PC-3 (cell line): ENCODE measurements at regions not wholly inside any gene's neighbourhood (a gene's known extent, or its start where the extent isn't known, plus 50 kb on each side); places are given as distances from the start of the nearest gene placed in this dataset.
"Not testable (repeated sequence)": the region's sequence is repeated elsewhere in the genome, so short reads cannot be mapped to it uniquely, and the experiment has no call there.

Experiments used
- CTCF ChIP-seq: fragments of 300-600 bp; sonication (generic); conservative IDR thresholded peaks from 2 replicates; pipeline ENCODE4 v1.5.1; 2017; ENCODE audit warnings: antibody characterized with exemption, low read depth, mild to moderate bottlenecking, low read length
- EZH2 ChIP-seq: fragments of 300-600 bp; sonication (generic); IDR thresholded peaks from one replicate; pipeline ENCODE4 v1.6.1; 2017; ENCODE audit warnings: antibody characterized with exemption, mild to moderate bottlenecking, low read length; ENCODE audit not compliant: unreplicated experiment
- EZH2phosphoT487 ChIP-seq: fragments of 300-600 bp; sonication (generic); IDR thresholded peaks from 2 replicates; pipeline ENCODE4 v1.6.1; 2018; ENCODE audit warnings: mild to moderate bottlenecking, antibody characterized with exemption, low read length, borderline replicate concordance

GRCh38 chr12:9543341-9543740 lies 64.4 kb downstream of the KLRB1 start:
- TF ChIP-seq CTCF, EZH2phosphoT487, EZH2: not testable (repeated sequence)
